GM06990 (cell line): ENCODE measurements at regions not wholly inside any gene's neighbourhood (a gene's known extent, or its start where the extent isn't known, plus 50 kb on each side); places are given as distances from the start of the nearest gene placed in this dataset.

Experiments used
- DNase-seq: peaks from one replicate; pipeline ENCODE4 v3.0.0-alpha.2; 2011; ENCODE audit not compliant: insufficient read length; ENCODE audit errors: extremely low read depth
- H3K27me3 ChIP-seq: replicated peaks from 2 replicates; pipeline ENCODE4 v1.6.0; 2011; ENCODE audit warnings: low read length; ENCODE audit not compliant: control insufficient read depth, insufficient read depth
- H3K36me3 ChIP-seq: 2 replicates; pipeline ENCODE4 v1.5.1; 2011; ENCODE audit warnings: low read length; ENCODE audit not compliant: control insufficient read depth, insufficient read depth
- H3K4me3 ChIP-seq: replicated peaks from 2 replicates; pipeline ENCODE4 v1.5.1; 2011; ENCODE audit warnings: low read depth, mild to moderate bottlenecking, control low read depth, low read length
- TF ChIP-seq, protein P1 (sequence below): IDR thresholded peaks from 2 replicates; pipeline ENCODE4 v1.5.1; 2011; ENCODE audit warnings: low read length, control low read depth, mild to moderate bottlenecking, inconsistent platforms; ENCODE audit not compliant: insufficient read depth, poor library complexity, severe bottlenecking

DNA sequence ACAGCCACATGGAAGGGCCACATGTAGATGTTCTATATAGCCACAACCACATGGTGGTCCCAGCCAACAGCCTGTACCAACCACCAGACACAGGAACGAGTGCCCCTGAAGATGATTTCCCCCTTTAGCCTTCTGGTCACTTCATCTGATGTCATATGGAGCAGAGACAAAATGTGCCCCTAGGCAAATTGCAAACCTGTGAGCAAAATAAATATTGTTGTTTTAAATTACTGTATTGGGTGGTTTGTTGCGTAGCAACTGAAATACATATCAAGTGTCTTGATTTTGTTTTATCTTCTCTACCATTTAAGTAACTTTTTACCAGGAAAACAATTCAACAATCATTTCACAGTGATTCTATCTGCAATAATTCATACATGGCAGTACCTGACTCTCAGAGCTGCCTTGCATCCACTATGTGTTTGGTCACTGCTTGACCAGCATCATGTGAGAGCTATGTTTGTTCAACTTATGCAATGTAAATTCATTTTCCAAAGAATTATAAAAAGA, 142.5 kb upstream of the VLDLR start:
- Histone ChIP-seq H3K27me3 (no peaks in the 10 kb centered on the region), H3K4me3 (no peak overlapping the region), H3K36me3 (no peaks in the 10 kb centered on the region)
- TF ChIP-seq, protein P1, sequence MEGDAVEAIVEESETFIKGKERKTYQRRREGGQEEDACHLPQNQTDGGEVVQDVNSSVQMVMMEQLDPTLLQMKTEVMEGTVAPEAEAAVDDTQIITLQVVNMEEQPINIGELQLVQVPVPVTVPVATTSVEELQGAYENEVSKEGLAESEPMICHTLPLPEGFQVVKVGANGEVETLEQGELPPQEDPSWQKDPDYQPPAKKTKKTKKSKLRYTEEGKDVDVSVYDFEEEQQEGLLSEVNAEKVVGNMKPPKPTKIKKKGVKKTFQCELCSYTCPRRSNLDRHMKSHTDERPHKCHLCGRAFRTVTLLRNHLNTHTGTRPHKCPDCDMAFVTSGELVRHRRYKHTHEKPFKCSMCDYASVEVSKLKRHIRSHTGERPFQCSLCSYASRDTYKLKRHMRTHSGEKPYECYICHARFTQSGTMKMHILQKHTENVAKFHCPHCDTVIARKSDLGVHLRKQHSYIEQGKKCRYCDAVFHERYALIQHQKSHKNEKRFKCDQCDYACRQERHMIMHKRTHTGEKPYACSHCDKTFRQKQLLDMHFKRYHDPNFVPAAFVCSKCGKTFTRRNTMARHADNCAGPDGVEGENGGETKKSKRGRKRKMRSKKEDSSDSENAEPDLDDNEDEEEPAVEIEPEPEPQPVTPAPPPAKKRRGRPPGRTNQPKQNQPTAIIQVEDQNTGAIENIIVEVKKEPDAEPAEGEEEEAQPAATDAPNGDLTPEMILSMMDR: no peak
- no peak for DNase-seq

DNA sequence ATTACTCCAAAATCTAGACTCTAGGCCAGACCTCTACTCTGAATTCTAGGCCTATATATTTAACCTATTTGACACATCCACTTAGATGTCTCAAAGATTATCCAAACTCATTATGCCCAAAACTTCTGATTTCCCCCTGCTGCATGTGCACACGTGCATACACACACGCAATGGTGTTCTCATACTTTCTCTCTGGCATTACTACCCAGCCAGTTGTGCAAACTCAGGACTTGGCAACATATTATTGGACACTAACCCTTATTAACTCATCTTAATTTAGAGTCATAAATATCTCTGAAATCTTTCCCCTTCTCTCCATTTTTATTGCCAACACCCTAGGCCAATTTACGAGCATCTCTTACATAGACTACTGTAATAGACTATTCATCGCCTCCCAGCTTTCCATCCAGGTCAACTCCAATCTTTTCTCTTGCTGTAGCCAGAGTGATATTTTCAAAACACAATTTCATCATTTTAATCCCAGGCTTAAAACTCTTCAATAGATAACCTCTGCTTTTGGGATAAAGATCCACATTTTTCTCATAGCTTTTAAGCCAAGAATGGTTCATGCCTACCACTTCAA, 141.2 kb upstream of the VLDLR start:
- no peak overlapping the region for H3K4me3 ChIP-seq
- no peaks in the 10 kb centered on the region for H3K36me3 ChIP-seq
- no peaks in the 10 kb centered on the region for H3K27me3 ChIP-seq
- no peak for DNase-seq
- TF ChIP-seq, protein P1: no peak

DNA sequence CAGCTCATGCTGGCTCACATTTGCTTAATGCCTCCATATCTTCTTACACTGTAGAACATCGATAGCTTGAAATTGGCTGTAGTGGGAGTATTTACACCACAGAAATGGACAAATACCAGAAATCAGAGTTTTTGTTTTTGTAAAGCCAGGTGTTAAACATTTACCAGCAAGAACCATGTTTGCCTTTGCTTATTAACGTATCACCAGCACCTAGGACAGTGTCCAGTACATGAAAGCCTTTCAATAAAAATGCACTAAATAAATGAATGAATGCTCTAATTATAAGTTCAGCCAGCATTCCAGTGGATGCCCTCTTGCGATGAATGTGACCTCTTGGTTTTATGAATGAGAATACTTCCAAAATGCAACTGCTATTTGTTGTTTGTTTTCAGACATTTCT, 140.4 kb upstream of the VLDLR start:
- Histone ChIP-seq H3K36me3 (no peaks in the 10 kb centered on the region), H3K4me3 (no peak overlapping the region), H3K27me3 (no peaks in the 10 kb centered on the region)
- TF ChIP-seq, protein P1: no peak
- DNase-seq: no peak

DNA sequence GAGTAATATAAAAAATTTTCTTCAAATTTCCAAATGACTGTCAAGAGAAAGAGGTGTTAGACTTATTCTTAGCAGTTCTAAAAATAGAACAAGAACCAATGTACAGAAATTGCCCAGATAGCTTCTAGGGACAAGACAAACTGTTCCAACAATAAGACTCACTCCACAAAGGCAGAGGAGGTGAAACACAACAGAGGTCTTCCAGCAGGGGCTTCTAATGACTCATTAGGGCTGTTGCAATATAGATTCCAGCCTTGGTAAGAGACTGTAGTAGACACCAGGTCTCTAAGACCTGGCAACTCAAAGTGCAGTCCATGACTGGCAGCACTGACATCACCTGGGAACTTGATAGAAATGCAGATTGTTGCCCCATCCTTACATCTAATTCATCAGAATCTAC, 134.6 kb upstream of the VLDLR start:
- TF ChIP-seq, protein P1: no peak
- H3K36me3 ChIP-seq: no peaks in the 10 kb centered on the region
- no peak for DNase-seq
- no peak overlapping the region for H3K4me3 ChIP-seq
- no peaks in the 10 kb centered on the region for H3K27me3 ChIP-seq

DNA sequence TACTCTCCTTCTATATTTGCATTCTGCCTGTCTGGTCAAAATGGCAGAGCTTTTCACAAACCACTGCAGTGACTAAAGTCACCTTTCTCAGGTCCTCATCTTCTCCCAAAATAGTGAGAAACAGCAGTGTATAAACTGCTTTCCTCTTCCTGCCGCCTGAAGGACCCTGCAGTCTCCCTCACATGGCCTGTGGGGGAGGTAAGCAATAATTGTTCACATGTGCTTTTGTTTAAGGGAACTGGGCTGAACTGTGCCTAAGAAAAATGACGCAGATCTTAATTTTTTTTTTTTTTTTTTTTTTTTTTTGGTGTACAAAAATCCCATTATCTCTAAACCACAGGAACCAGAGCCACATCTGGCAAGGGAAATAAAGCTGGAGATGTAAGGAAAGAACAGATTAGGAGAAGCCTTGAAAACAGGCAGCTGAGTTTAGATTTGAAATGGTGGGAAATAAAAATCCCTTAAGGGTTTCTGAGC, 131.7 kb upstream of the VLDLR start:
- Histone ChIP-seq H3K27me3 (no peaks in the 10 kb centered on the region), H3K4me3 (no peak overlapping the region), H3K36me3 (no peaks in the 10 kb centered on the region)
- DNase-seq: no peak
- TF ChIP-seq, protein P1: no peak

DNA sequence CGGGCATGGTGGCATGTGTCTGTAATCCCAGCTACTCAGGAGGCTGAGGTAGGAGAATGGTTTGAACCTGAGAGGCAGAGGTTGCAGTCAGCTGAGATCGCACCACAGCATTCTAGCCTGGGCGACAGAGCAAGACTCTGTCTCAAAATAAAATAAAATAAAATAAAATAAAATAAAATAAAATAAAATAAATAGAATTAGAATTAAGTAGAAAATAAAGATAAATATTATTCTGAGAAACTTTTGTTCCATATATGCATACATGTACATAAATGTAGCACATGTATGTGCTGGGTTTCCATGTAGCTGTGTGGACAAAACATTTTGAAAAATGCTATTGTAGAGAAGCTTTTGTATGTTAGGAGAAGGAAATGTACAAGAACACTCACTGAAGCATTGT, 129.4 kb upstream of the VLDLR start:
- no peak for DNase-seq
- Histone ChIP-seq H3K27me3 (no peaks in the 10 kb centered on the region), H3K36me3 (no peaks in the 10 kb centered on the region), H3K4me3 (no peak overlapping the region)
- TF ChIP-seq, protein P1: no peak
